OCI-LY3 (cell line): ENCODE measurements at regions not wholly inside any gene's neighbourhood (a gene's known extent, or its start where the extent isn't known, plus 50 kb on each side); places are given as distances from the start of the nearest gene placed in this dataset.
"Not testable (repeated sequence)": the region's sequence is repeated elsewhere in the genome, so short reads cannot be mapped to it uniquely, and the experiment has no call there.

Experiments used
- CTCF ChIP-seq: fragments of 200-600, 300-600 bp; sonication (generic); IDR thresholded peaks from 2 replicates; pipeline ENCODE4 v1.5.1; 2014; ENCODE audit warnings: antibody characterized with exemption, low read length, low read depth
- EZH2phosphoT487 ChIP-seq: fragments of 200-600 bp; shearing (Covaris generic); IDR thresholded peaks from 2 replicates; pipeline ENCODE4 v1.6.1; 2018; ENCODE audit warnings: antibody characterized with exemption, mixed run types, low read depth

DNA sequence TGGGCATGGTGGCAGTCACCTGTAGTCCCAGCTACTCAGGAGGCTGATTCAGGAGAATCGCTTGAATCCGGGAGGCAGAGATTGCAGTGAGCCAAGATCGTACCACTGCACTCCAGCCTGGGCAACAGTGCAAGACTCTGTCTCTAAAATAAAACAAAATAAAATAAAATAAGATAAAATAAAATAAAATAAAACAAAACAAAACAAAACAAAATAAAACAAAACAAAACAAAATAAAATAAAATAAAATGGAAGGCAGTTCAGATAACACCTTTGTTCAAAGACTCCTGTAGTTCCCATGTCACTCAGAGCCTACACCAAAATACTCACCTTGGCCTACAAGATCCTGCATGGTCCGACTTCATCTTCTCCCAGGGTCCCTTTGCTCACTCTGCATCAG is 61.3 kb downstream of the SYF2 start:
- TF ChIP-seq CTCF, EZH2phosphoT487: not testable (repeated sequence)
